ENCODE measurements at regions not wholly inside any gene's neighbourhood (a gene's known extent, or its start where the extent isn't known, plus 50 kb on each side); places are given as distances from the start of the nearest gene placed in this dataset.

DNA sequence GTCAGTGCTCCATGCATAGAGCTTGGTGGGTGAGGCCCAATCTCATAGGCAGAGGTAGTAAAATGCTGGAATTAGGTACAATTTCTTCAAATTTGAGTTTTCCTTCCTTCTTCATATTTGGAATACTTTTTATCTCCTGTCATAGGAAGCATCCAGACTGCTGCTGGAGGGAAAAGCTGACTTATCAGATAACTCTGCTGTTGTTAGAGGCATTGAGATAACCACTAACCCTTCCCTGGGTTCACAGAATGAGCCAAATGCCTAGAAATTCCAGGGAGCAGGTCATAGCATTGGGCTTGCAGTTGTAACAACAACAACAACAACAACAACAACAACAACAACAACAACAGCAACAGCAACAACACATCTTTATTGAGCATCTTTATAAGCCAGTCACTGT, 332.7 kb downstream of the PDCD6IP start:
- FAIRE-seq (no peak), DNase-seq (ENCODE audit: low read depth, low spot score) (no peak)
- Histone ChIP-seq H3K79me2 (ENCODE audit: control insufficient read depth, insufficient read depth, low read length) (no peaks in the 10 kb centered on the region), H3K9ac (ENCODE audit: control insufficient read depth, extremely low read depth, insufficient read depth, low read length) (no peak overlapping the region), H3K27ac (ENCODE audit: control insufficient read depth, insufficient read depth, low read length) (no peak overlapping the region), H3K27me3 (ENCODE audit: control insufficient read depth, extremely low read depth, insufficient read depth, low read length) (no peaks in the 10 kb centered on the region), H3K4me3 (ENCODE audit: control insufficient read depth in 2 of 3, extremely low read depth in 1 of 3, insufficient read depth in 2 of 3, low read depth in 1 of 3, low read length in 3 of 3) (no peak overlapping the region), H4K20me1 (ENCODE audit: control insufficient read depth, extremely low read depth, insufficient read depth, low read length) (no peaks in the 10 kb centered on the region), H3K9me1 (ENCODE audit: control insufficient read depth, extremely low read depth, insufficient read depth, low read length) (no peaks in the 10 kb centered on the region), H3K36me3 (ENCODE audit: control insufficient read depth in 2 of 2, extremely low read depth in 1 of 2, insufficient read depth in 2 of 2, low read length in 2 of 2) (no peaks in the 10 kb centered on the region), H2AFZ (ENCODE audit: control insufficient read depth, low read length) (no peak overlapping the region), H3K9me3 (ENCODE audit: control insufficient read depth, low read depth, low read length) (no peaks in the 10 kb centered on the region), H3K4me2 (ENCODE audit: control insufficient read depth, extremely low read depth, insufficient read depth, low read depth, low read length) (no peak overlapping the region), H3K4me1 (ENCODE audit: control insufficient read depth, extremely low read depth, insufficient read depth, low read length) (no peaks in the 10 kb centered on the region)
- dilution Hi-C loops (cut with MboI; ENCODE audit: extremely low pct_ligation_motif_present, low sequenced_read_pairs), result no loop called here
- no peak for TF ChIP-seq EZH2 (IDR thresholded peaks at IDR 0.05; ENCODE audit: low read length)
- TF ChIP-seq, protein P1, sequence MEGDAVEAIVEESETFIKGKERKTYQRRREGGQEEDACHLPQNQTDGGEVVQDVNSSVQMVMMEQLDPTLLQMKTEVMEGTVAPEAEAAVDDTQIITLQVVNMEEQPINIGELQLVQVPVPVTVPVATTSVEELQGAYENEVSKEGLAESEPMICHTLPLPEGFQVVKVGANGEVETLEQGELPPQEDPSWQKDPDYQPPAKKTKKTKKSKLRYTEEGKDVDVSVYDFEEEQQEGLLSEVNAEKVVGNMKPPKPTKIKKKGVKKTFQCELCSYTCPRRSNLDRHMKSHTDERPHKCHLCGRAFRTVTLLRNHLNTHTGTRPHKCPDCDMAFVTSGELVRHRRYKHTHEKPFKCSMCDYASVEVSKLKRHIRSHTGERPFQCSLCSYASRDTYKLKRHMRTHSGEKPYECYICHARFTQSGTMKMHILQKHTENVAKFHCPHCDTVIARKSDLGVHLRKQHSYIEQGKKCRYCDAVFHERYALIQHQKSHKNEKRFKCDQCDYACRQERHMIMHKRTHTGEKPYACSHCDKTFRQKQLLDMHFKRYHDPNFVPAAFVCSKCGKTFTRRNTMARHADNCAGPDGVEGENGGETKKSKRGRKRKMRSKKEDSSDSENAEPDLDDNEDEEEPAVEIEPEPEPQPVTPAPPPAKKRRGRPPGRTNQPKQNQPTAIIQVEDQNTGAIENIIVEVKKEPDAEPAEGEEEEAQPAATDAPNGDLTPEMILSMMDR (optimal IDR thresholded peaks at IDR 0.05 in 1 of 3, IDR thresholded peaks at IDR 0.05 in 1 of 3, conservative IDR thresholded peaks at IDR 0.05 in 1 of 3; ENCODE audit: extremely low read depth in 1 of 3, insufficient read depth in 2 of 3, low read length in 3 of 3), result no peak

DNA sequence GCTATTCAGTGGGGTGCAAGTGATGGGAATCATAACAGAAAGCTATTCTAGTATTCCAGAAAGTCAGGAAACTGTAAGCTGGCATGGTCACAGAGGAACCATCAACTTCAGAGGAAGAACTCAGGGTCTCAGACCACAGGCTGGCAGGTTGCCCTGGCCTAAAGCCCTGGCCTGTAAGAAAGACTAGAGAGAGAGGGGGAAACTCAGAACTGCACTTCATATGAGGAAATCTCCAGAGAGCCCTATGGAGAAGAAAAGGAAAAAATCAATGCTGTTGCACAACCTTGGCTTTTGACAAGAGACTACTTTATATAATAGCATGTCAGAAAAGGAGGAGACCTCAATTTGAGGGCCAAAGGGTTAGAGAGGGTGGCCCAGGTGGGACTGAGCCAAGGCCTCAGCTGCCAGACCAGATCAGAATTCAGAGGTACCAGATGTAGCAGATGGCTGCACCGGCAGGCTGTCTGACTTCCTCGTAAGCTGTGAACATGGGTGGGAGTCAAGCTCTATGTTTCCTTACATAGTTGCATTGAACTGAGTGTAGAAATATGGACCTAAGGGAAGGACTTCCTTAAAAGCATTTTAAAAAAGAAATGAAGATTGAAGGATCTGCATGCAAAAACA, 333.8 kb downstream of the PDCD6IP start:
- H3K4me1 ChIP-seq (ENCODE audit: control insufficient read depth, extremely low read depth, insufficient read depth, low read length), result no peaks in the 10 kb centered on the region
- H3K27ac ChIP-seq (ENCODE audit: control insufficient read depth, insufficient read depth, low read length), result no peak overlapping the region
- no peaks in the 10 kb centered on the region for H3K36me3 ChIP-seq (ENCODE audit: control insufficient read depth in 2 of 2, extremely low read depth in 1 of 2, insufficient read depth in 2 of 2, low read length in 2 of 2)
- no peaks in the 10 kb centered on the region for H3K9me3 ChIP-seq (ENCODE audit: control insufficient read depth, low read depth, low read length)
- H3K4me2 ChIP-seq (ENCODE audit: control insufficient read depth, extremely low read depth, insufficient read depth, low read depth, low read length), result no peak overlapping the region
- DNase-seq (ENCODE audit: low read depth, low spot score) (no peak), FAIRE-seq (no peak)
- no peak overlapping the region for H3K9ac ChIP-seq (ENCODE audit: control insufficient read depth, extremely low read depth, insufficient read depth, low read length)
- TF ChIP-seq EZH2 (IDR thresholded peaks at IDR 0.05; ENCODE audit: low read length), result no peak
- TF ChIP-seq, protein P1 (optimal IDR thresholded peaks at IDR 0.05 in 1 of 3, IDR thresholded peaks at IDR 0.05 in 1 of 3, conservative IDR thresholded peaks at IDR 0.05 in 1 of 3; ENCODE audit: extremely low read depth in 1 of 3, insufficient read depth in 2 of 3, low read length in 3 of 3), result no peak
- no peaks in the 10 kb centered on the region for H4K20me1 ChIP-seq (ENCODE audit: control insufficient read depth, extremely low read depth, insufficient read depth, low read length)
- no peaks in the 10 kb centered on the region for H3K9me1 ChIP-seq (ENCODE audit: control insufficient read depth, extremely low read depth, insufficient read depth, low read length)
- no peak overlapping the region for H3K4me3 ChIP-seq (ENCODE audit: control insufficient read depth in 2 of 3, extremely low read depth in 1 of 3, insufficient read depth in 2 of 3, low read depth in 1 of 3, low read length in 3 of 3)
- dilution Hi-C loops (cut with MboI; ENCODE audit: extremely low pct_ligation_motif_present, low sequenced_read_pairs), result no loop called here
- H3K79me2 ChIP-seq (ENCODE audit: control insufficient read depth, insufficient read depth, low read length), result no peaks in the 10 kb centered on the region
- no peak overlapping the region for H2AFZ ChIP-seq (ENCODE audit: control insufficient read depth, low read length)
- no peaks in the 10 kb centered on the region for H3K27me3 ChIP-seq (ENCODE audit: control insufficient read depth, extremely low read depth, insufficient read depth, low read length)

All from keratinocyte (primary cell).